ENCODE measurements at regions not wholly inside any gene's neighbourhood (a gene's known extent, or its start where the extent isn't known, plus 50 kb on each side); places are given as distances from the start of the nearest gene placed in this dataset.

GRCh38 chr3:46131884-46132450 is 76.1 kb downstream of the CCR1 start:
- intact Hi-C loops (cut with micrococcal nuclease; ENCODE audit: unreplicated experiment): no loop called here
- no peaks in the 10 kb centered on the region for H3K36me3 ChIP-seq (replicated peaks in 1 of 2; ENCODE audit: control insufficient read depth in 1 of 2, insufficient read depth in 2 of 2, low read length in 2 of 2)
- peaks cover 0 to 2% of the 10 kb centered on the region in 2 experiments; a peak in 1 of 5 replicates for H3K27me3 ChIP-seq (ENCODE audit: control insufficient read depth in 1 of 2, insufficient read depth in 2 of 2, low read length in 2 of 2)
- FAIRE-seq (no peak), ATAC-seq (no peak), DNase-seq (ENCODE audit: low spot score) (no peak)
- ChIA-PET POLR2A (no interaction called here), CTCF (ENCODE audit: low intra/inter-chr PET ratio, low total read pairs) (no interaction called here)
- 42% methylated on average over 2 of the region's 8 CpGs for WGBS (ENCODE audit: low lambda C conversion rate)
- H3K4me1 ChIP-seq (ENCODE audit: insufficient read depth, low read length): no peaks in the 10 kb centered on the region
- no peak overlapping the region for H3K27ac ChIP-seq (ENCODE audit: extremely low read length, insufficient read depth, low read length)
- no peaks in the 10 kb centered on the region for H3K79me2 ChIP-seq (ENCODE audit: insufficient read depth, low read length)
- H4K20me1 ChIP-seq (ENCODE audit: insufficient read depth, low read length): no peaks in the 10 kb centered on the region
- H3K9me3 ChIP-seq (ENCODE audit: low read length): no peaks in the 10 kb centered on the region
- no peak for TF ChIP-seq ELK4 (CRISPR knock-in tag; IDR thresholded peaks at IDR 0.05; ENCODE audit: borderline replicate concordance)
- no peak for TF ChIP-seq ZNF34 (CRISPR knock-in tag; IDR thresholded peaks at IDR 0.05; ENCODE audit: borderline replicate concordance)
- TF ChIP-seq TFDP2 (CRISPR knock-in tag; IDR thresholded peaks at IDR 0.05): no peak
- no peak for TF ChIP-seq SP4 (CRISPR knock-in tag; IDR thresholded peaks at IDR 0.05)
- TF ChIP-seq RFX1 (IDR thresholded peaks at IDR 0.05): no peak
- no peak for TF ChIP-seq MNT (IDR thresholded peaks at IDR 0.05)
- TF ChIP-seq ZNF333 (CRISPR knock-in tag; IDR thresholded peaks at IDR 0.05; ENCODE audit: borderline replicate concordance): no peak
- no peak for TF ChIP-seq ZNF550 (CRISPR knock-in tag; IDR thresholded peaks at IDR 0.05; ENCODE audit: borderline replicate concordance)
- TF ChIP-seq FOXP4 (CRISPR knock-in tag; IDR thresholded peaks at IDR 0.05): no peak
- TF ChIP-seq ISL2 (CRISPR knock-in tag; IDR thresholded peaks at IDR 0.05): no peak
- no TSS peak for BruUV-seq (replicated peaks)
- no peak overlapping the region for H3K4me2 ChIP-seq (ENCODE audit: low read depth, low read length)
- H2AFZ ChIP-seq (ENCODE audit: low read length): no peak overlapping the region
- no peak overlapping the region for H3K4me3 ChIP-seq (replicated peaks in 1 of 3; ENCODE audit: insufficient read depth in 1 of 3, low read depth in 2 of 3, low read length in 3 of 3)
- in situ Hi-C loops (cut with HindIII; ENCODE audit: extremely low pct_ligation_motif_present, low pct_unique_long_range_greater_than_20kb): no loop called here
- no peak overlapping the region for H3K9ac ChIP-seq (ENCODE audit: insufficient read depth, low read depth, low read length)

Measured in HepG2 (cell line).